ENCODE measurements at regions not wholly inside any gene's neighbourhood (a gene's known extent, or its start where the extent isn't known, plus 50 kb on each side); places are given as distances from the start of the nearest gene placed in this dataset.

GRCh38 chr4:10984815-10985214 is 300.2 kb upstream of the CLNK start:
- Histone ChIP-seq H3K4me1 (peaks cover 4% of the 10 kb centered on the region), H3K27me3 (no peaks in the 10 kb centered on the region), H3K9me3 (no peaks in the 10 kb centered on the region), H3K27ac (no peak overlapping the region), H3K36me3 (replicated peaks in 1 of 2; ENCODE audit: insufficient read depth in 1 of 2, low read depth in 2 of 2) (no peaks in the 10 kb centered on the region), H3K4me3 (no peak overlapping the region)
- WGBS, 2 donors = 47 to 56% methylated on average over 2 of the region's 2 CpGs
- no peak for ATAC-seq
- intact Hi-C loops (cut with DNase I) = no loop called here
- DNase-seq = no peak
- TF ChIP-seq, protein P1, sequence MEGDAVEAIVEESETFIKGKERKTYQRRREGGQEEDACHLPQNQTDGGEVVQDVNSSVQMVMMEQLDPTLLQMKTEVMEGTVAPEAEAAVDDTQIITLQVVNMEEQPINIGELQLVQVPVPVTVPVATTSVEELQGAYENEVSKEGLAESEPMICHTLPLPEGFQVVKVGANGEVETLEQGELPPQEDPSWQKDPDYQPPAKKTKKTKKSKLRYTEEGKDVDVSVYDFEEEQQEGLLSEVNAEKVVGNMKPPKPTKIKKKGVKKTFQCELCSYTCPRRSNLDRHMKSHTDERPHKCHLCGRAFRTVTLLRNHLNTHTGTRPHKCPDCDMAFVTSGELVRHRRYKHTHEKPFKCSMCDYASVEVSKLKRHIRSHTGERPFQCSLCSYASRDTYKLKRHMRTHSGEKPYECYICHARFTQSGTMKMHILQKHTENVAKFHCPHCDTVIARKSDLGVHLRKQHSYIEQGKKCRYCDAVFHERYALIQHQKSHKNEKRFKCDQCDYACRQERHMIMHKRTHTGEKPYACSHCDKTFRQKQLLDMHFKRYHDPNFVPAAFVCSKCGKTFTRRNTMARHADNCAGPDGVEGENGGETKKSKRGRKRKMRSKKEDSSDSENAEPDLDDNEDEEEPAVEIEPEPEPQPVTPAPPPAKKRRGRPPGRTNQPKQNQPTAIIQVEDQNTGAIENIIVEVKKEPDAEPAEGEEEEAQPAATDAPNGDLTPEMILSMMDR (IDR thresholded peaks at IDR 0.05) = no peak
- TF ChIP-seq POLR2A (IDR thresholded peaks at IDR 0.05) = no peak

DNA sequence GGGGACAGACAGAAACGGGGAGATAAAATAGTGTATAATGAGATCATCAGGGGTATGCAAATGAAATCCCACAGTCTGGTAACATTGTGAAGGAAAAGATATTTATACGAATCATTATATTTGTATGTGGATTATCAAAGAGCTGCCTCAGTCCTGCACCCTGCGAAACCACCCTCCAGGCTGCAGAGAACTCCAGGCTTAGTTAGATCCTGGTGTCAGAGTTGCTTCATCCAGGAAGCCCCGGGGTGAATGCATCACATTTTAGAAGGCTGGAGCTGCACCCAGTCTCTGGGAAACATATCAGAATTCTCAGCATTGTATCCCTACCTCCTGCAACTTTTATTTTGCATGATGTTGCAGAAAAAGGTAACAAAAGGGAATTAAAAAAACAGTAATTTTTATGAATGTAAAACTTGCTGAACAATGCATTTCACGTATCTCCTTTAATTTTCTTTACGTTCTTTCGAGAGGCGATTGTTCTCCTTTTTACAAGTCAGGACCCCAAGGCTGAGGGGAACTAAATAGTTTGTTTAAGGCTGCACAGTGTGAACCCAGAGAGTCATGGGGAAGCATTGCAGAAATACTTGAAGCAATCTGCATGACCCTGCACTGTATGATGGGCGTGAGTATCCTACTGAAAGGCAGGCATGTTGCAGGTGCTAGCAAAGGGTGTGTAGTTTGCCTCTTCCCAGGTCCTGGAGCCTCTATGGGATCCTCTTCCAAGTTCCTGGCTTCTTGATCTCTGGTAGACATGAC is 299.5 kb upstream of the CLNK start:
- no peaks in the 10 kb centered on the region for H3K27me3 ChIP-seq
- ATAC-seq (no peak), DNase-seq (no peak)
- peaks cover 4% of the 10 kb centered on the region for H3K4me1 ChIP-seq
- intact Hi-C loops (cut with DNase I) = no loop called here
- H3K36me3 ChIP-seq (replicated peaks in 1 of 2; ENCODE audit: insufficient read depth in 1 of 2, low read depth in 2 of 2) = no peaks in the 10 kb centered on the region
- H3K27ac ChIP-seq = no peak overlapping the region
- WGBS, 2 donors = 47 to 59% methylated on average over 9 of the region's 9 CpGs
- TF ChIP-seq, protein P1 (IDR thresholded peaks at IDR 0.05) = no peak
- no peak for TF ChIP-seq POLR2A (IDR thresholded peaks at IDR 0.05)
- H3K4me3 ChIP-seq = no peak overlapping the region
- no peaks in the 10 kb centered on the region for H3K9me3 ChIP-seq

DNA sequence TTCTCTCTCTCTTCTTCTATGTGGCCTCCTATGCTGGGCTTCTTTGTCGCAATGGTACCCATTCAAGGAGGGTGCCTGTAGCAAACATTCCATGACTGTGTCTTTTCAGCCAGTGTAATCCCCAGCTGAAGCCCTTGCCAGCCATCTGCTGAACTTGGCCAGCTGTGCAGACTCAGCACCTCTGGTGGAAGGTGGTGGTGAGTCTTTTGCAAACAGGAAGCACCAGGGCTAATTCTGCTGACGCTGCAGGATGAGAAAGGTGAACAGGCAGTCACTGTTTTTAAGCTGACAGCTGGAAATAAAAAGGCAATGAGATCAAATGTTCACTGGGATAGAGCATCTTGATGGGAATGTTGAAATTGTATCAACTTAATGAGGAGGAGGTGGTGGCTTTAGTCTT is 298.7 kb upstream of the CLNK start:
- ATAC-seq = no peak
- Histone ChIP-seq H3K27ac (no peak overlapping the region), H3K4me3 (no peak overlapping the region), H3K9me3 (no peaks in the 10 kb centered on the region), H3K27me3 (no peaks in the 10 kb centered on the region), H3K36me3 (replicated peaks in 1 of 2; ENCODE audit: insufficient read depth in 1 of 2, low read depth in 2 of 2) (no peaks in the 10 kb centered on the region), H3K4me1 (peaks cover 4% of the 10 kb centered on the region)
- TF ChIP-seq POLR2A (IDR thresholded peaks at IDR 0.05) = no peak
- TF ChIP-seq, protein P1 (IDR thresholded peaks at IDR 0.05) = no peak
- 21 to 26% methylated on average over 2 of the region's 2 CpGs for WGBS, 2 donors
- DNase-seq = peak in 3 of 4 donors; percentile 13 to 32 (median 20)
- intact Hi-C loops (cut with DNase I) = no loop called here

DNA sequence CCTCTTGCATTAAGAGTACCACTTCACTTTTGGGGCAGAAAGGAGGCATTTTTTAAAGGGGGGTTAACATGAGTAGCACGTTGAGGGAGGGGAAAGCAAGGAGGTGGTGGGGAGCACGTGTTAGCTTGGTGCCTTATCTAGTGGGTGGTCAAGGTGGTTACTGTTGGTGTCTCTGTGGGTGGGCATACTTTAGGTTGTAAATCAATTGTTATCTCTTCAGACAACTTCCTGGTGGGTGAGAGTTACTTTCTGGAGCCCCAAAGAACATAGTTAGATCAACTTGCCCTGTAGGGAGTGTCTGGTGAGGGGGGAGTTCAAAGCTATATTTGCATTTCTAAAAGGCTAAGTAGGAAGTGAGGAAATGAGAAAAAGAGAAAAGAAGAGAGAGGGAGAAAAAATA is 297.7 kb upstream of the CLNK start:
- intact Hi-C loops (cut with DNase I) = no loop called here
- TF ChIP-seq POLR2A (IDR thresholded peaks at IDR 0.05) = no peak
- TF ChIP-seq, protein P1 (IDR thresholded peaks at IDR 0.05) = no peak
- Histone ChIP-seq H3K4me1 (peaks cover 4% of the 10 kb centered on the region), H3K36me3 (replicated peaks in 1 of 2; ENCODE audit: insufficient read depth in 1 of 2, low read depth in 2 of 2) (no peaks in the 10 kb centered on the region), H3K27me3 (no peaks in the 10 kb centered on the region), H3K4me3 (no peak overlapping the region), H3K27ac (no peak overlapping the region), H3K9me3 (no peaks in the 10 kb centered on the region)
- 6 to 7% methylated on average over 2 of the region's 2 CpGs for WGBS, 2 donors
- DNase-seq = no peak
- ATAC-seq = no peak

- WGBS, 2 donors = 13 to 25% methylated on average over 1 of the region's 1 CpG
- DNase-seq (no peak), ATAC-seq (no peak)
- no peak overlapping the region for H3K4me3 ChIP-seq
- TF ChIP-seq, protein P1 (IDR thresholded peaks at IDR 0.05) = no peak
- TF ChIP-seq POLR2A (IDR thresholded peaks at IDR 0.05) = no peak
- intact Hi-C loops (cut with DNase I) = no loop called here
- H3K27ac ChIP-seq = no peak overlapping the region
- no peaks in the 10 kb centered on the region for H3K9me3 ChIP-seq
- H3K36me3 ChIP-seq (replicated peaks in 1 of 2; ENCODE audit: insufficient read depth in 1 of 2, low read depth in 2 of 2) = no peaks in the 10 kb centered on the region
- peaks cover 4% of the 10 kb centered on the region for H3K4me1 ChIP-seq
- no peaks in the 10 kb centered on the region for H3K27me3 ChIP-seq
These were observed 297.0 kb upstream of the CLNK start for GRCh38 chr4:10981576-10981975.

All from body of pancreas (tissue), 4 donors.